GM12892 (cell line): ENCODE measurements at regions not wholly inside any gene's neighbourhood (a gene's known extent, or its start where the extent isn't known, plus 50 kb on each side); places are given as distances from the start of the nearest gene placed in this dataset.

Source experiments
- POLR2A ChIP-seq: IDR thresholded peaks from 2 replicates; pipeline ENCODE4 v1.6.1; 2011; ENCODE audit warnings: low read depth, low read length, control low read depth
- POLR2AphosphoS5 ChIP-seq: IDR thresholded peaks from 2 replicates; pipeline ENCODE4 v1.6.1; 2011; ENCODE audit warnings: low read depth, low read length, control low read depth
- TAF1 ChIP-seq: IDR thresholded peaks from 2 replicates; pipeline ENCODE4 v1.6.1; 2011; ENCODE audit warnings: low read depth, mild to moderate bottlenecking, control low read depth, low read length, borderline replicate concordance

DNA sequence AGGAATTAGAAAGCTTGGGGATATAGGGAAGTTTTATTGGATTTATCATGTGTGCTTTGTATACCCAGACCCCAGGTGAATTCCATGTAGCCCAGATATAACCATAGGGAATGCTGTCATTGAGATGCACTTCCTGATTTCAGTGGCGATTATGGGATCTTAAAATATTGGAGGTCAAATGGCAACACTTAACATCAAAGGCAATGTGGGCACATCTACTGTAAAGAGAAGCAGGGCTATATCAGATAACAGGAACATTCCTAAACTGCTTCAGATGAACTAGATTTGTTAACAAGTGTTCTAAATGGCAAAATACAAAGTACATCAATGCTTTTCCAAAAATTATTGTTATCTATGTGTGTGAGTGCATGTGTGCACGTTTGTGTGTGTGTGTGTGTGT, 883.5 kb upstream of the EDIL3 start:
- TF ChIP-seq POLR2A (no peak), TAF1 (no peak), POLR2AphosphoS5 (no peak)
